ENCODE measurements at regions not wholly inside any gene's neighbourhood (a gene's known extent, or its start where the extent isn't known, plus 50 kb on each side); places are given as distances from the start of the nearest gene placed in this dataset.

GRCh38 chr4:43716721-43717395 is 731.8 kb downstream of the KCTD8 start:
- TF ChIP-seq ZNF720 (CRISPR knock-in tag; IDR thresholded peaks at IDR 0.05) (no peak), ZNF644 (CRISPR knock-in tag; IDR thresholded peaks at IDR 0.05; ENCODE audit: low read depth) (no peak), TCF12 (IDR thresholded peaks at IDR 0.05) (no peak), TCF12 (CRISPR knock-in tag; IDR thresholded peaks at IDR 0.05) (no peak), HNRNPLL (IDR thresholded peaks at IDR 0.05; ENCODE audit: low read depth, low read length, poor library complexity, severe bottlenecking) (no peak), ZFP90 (CRISPR knock-in tag; IDR thresholded peaks at IDR 0.05; ENCODE audit: borderline replicate concordance) (no peak), PLRG1 (conservative IDR thresholded peaks at IDR 0.05) (no peak), NFE2 (CRISPR knock-in tag; IDR thresholded peaks at IDR 0.05) (no peak), JUN (CRISPR knock-in tag; IDR thresholded peaks at IDR 0.05) (no peak), NR3C1 (CRISPR knock-in tag; IDR thresholded peaks at IDR 0.05) (no peak), RERE (CRISPR knock-in tag; IDR thresholded peaks at IDR 0.05; ENCODE audit: low read depth) (no peak)

All from HepG2 (cell line).